KMS-11 (cell line): ENCODE measurements at regions not wholly inside any gene's neighbourhood (a gene's known extent, or its start where the extent isn't known, plus 50 kb on each side); places are given as distances from the start of the nearest gene placed in this dataset.

Experiments used
- H2AFZ ChIP-seq: fragments of 200-600 bp; sonication (generic); 2 replicates; pipeline ENCODE4 v1.6.1; 2016; ENCODE audit warnings: antibody characterized with exemption, mixed run types, low read depth
- H3K27ac ChIP-seq: fragments of 200-600 bp; sonication (generic); 2 replicates; pipeline ENCODE4 v1.6.1; 2016; ENCODE audit warnings: mild to moderate bottlenecking, mixed run types
- H3K27me3 ChIP-seq: fragments of 200-600 bp; sonication (generic); 2 replicates; pipeline ENCODE4 v1.6.1; 2017; ENCODE audit warnings: mild to moderate bottlenecking, low read depth, mixed run types, moderate library complexity; ENCODE audit not compliant: insufficient read depth
- H3K36me3 ChIP-seq: fragments of 200-600 bp; sonication (generic); 2 replicates; pipeline ENCODE4 v1.6.1; 2017; ENCODE audit warnings: mild to moderate bottlenecking, mixed run types; ENCODE audit not compliant: insufficient read depth
- H3K4me1 ChIP-seq: fragments of 200-600 bp; sonication (generic); 2 replicates; pipeline ENCODE4 v1.6.1; 2016; ENCODE audit warnings: mild to moderate bottlenecking, low read depth, mixed run types; ENCODE audit not compliant: poor library complexity, severe bottlenecking
- H3K4me2 ChIP-seq: fragments of 200-600 bp; sonication (generic); 2 replicates; pipeline ENCODE4 v1.7.0; 2016; ENCODE audit warnings: mild to moderate bottlenecking, mixed run types
- H3K4me3 ChIP-seq: fragments of 200-600 bp; sonication (generic); IDR thresholded peaks from 2 replicates; pipeline ENCODE4 v1.6.1; 2017; ENCODE audit warnings: low read depth, low read length, mixed read lengths; ENCODE audit not compliant: insufficient read depth
- H3K79me2 ChIP-seq: fragments of 200-600 bp; sonication (generic); 2 replicates; pipeline ENCODE4 v1.6.1; 2016; ENCODE audit warnings: low read depth, mixed run types; ENCODE audit not compliant: insufficient read depth
- H3K9ac ChIP-seq: fragments of 200-600 bp; sonication (generic); 2 replicates; pipeline ENCODE4 v1.6.1; 2016; ENCODE audit warnings: mild to moderate bottlenecking, mixed run types
- H4K20me1 ChIP-seq: fragments of 200-600 bp; sonication (generic); 2 replicates; pipeline ENCODE4 v1.6.1; 2016; ENCODE audit warnings: mild to moderate bottlenecking, mixed run types; ENCODE audit not compliant: insufficient read depth
- CTCF ChIP-seq: fragments of 200-600 bp; sonication (generic); conservative IDR thresholded peaks from 2 replicates; pipeline ENCODE4 v1.6.1; 2017; ENCODE audit warnings: low read depth, mild to moderate bottlenecking, antibody characterized with exemption, low read length, moderate library complexity, mixed read lengths

- Histone ChIP-seq H3K79me2 (no peaks in the 10 kb centered on the region), H3K9ac (no peak overlapping the region), H4K20me1 (no peaks in the 10 kb centered on the region), H3K36me3 (no peaks in the 10 kb centered on the region), H3K4me3 (no peak overlapping the region), H3K27ac (no peak overlapping the region), H3K4me1 (peaks cover 16% of the 10 kb centered on the region), H2AFZ (no peak overlapping the region), H3K27me3 (no peaks in the 10 kb centered on the region), H3K4me2 (no peak overlapping the region)
- TF ChIP-seq CTCF = no peak
Observed at GRCh38 chr15:95658799-95659198, 671.7 kb upstream of the NR2F2 start.

GRCh38 chr15:95659656-95660055 is 670.8 kb upstream of the NR2F2 start:
- TF ChIP-seq CTCF = no peak
- Histone ChIP-seq H3K36me3 (no peaks in the 10 kb centered on the region), H3K4me3 (no peak overlapping the region)

GRCh38 chr15:95662638-95663037 is 667.9 kb upstream of the NR2F2 start:
- Histone ChIP-seq H3K4me1 (peaks cover 40% of the 10 kb centered on the region), H2AFZ (no peak overlapping the region), H3K27ac (no peak overlapping the region), H3K4me3 (no peak overlapping the region), H3K36me3 (no peaks in the 10 kb centered on the region), H3K27me3 (no peaks in the 10 kb centered on the region), H3K4me2 (0 out of 2 replicates have a peak overlapping the region, but pooled peaks have one; percentile 57), H3K9ac (no peak overlapping the region), H4K20me1 (no peaks in the 10 kb centered on the region), H3K79me2 (no peaks in the 10 kb centered on the region)
- no peak for TF ChIP-seq CTCF

More at GRCh38 chr15:95659656-95660055, 670.8 kb upstream of the NR2F2 start:
- Histone ChIP-seq H3K79me2 (no peaks in the 10 kb centered on the region), H2AFZ (no peak overlapping the region), H3K4me2 (no peak overlapping the region), H3K4me1 (peaks cover 24% of the 10 kb centered on the region), H3K9ac (no peak overlapping the region), H3K27ac (no peak overlapping the region), H4K20me1 (no peaks in the 10 kb centered on the region), H3K27me3 (no peaks in the 10 kb centered on the region)

GRCh38 chr15:95663156-95664100 is 667.1 kb upstream of the NR2F2 start:
- peak overlapping the region; percentile 5; the same call in 1 of the 2 replicates for H2AFZ ChIP-seq
- no peak for TF ChIP-seq CTCF

More at GRCh38 chr15:95663156-95664100, 667.1 kb upstream of the NR2F2 start:
- Histone ChIP-seq H3K36me3 (no peaks in the 10 kb centered on the region), H3K27ac (peak overlapping the region; percentile 52; the same call in 1 of the 2 replicates), H4K20me1 (no peaks in the 10 kb centered on the region), H3K9ac (no peak overlapping the region), H3K79me2 (no peaks in the 10 kb centered on the region), H3K4me3 (no peak overlapping the region), H3K4me2 (peak overlapping the region; percentile 57), H3K4me1 (peaks cover 41% of the 10 kb centered on the region), H3K27me3 (no peaks in the 10 kb centered on the region)
